GM12878 (cell line): ENCODE measurements at regions not wholly inside any gene's neighbourhood (a gene's known extent, or its start where the extent isn't known, plus 50 kb on each side); places are given as distances from the start of the nearest gene placed in this dataset.

Source experiments
- ATAC-seq: fragments of 200-7000 bp; cut with Tn5 transposase; 3 replicates; pipeline ENCODE4 v1.9.1; 2020; ENCODE audit warnings: mild to moderate bottlenecking, moderate library complexity
- BruUV-seq: library from RNA; stranded (reverse); fragments of 400-500 nt; replicated peaks from 2 replicates; lab custom pipeline; 2021; lab: Mats Ljungman, UMichigan
- CTCF ChIA-PET: fragments of 300-600 bp; sonication (Branson Sonifier 250); formaldehyde crosslinking; extraction: SDS; loops from one replicate; lab custom pipeline; 2021; ENCODE audit warnings: inconsistent platforms; lab: Yijun Ruan, JAX
- POLR2A ChIA-PET: fragments of 350-600 bp; formaldehyde crosslinking; extraction: SDS; loops from one replicate; lab custom pipeline; 2021; ENCODE audit warnings: inconsistent platforms; lab: Charles Lee
- RAD21 ChIA-PET: fragments of 300-600 bp; sonication (Branson Sonifier 250); formaldehyde crosslinking; loops from one replicate; lab custom pipeline; 2023; ENCODE audit warnings: antibody characterized with exemption; ENCODE audit not compliant: unreplicated experiment; lab: Charles Lee
- SMC1A ChIA-PET: fragments of 300-600 bp; sonication (Branson Sonifier 250); formaldehyde crosslinking; loops from one replicate; lab custom pipeline; 2023; ENCODE audit not compliant: unreplicated experiment, uncharacterized antibody; lab: Charles Lee
- DNase-seq: peaks from one replicate; pipeline ENCODE4 v3.0.0-alpha.2; 2011; ENCODE audit warnings: low read depth, low spot score
- FAIRE-seq: peaks from 3 replicates; lab custom pipeline; 2011; peaks lifted over from hg19 to GRCh38; lab: Jason Lieb, UNC
- H2AFZ ChIP-seq: 2 replicates; pipeline ENCODE4 v1.6.0; 2011; ENCODE audit warnings: low read depth, low read length, control low read depth; ENCODE audit not compliant: control insufficient read depth
- H3K27ac ChIP-seq: 2 replicates; pipeline ENCODE4 v1.5.1; 2011; ENCODE audit warnings: control low read depth; ENCODE audit not compliant: control insufficient read depth, insufficient read depth
- H3K27me3 ChIP-seq, 2 experiments: replicated peaks in 1 of 2; 2 replicates each; pipeline versions ENCODE4 v1.6.0 to v1.6.1; 2011; ENCODE audit warnings: low read length in 1 of 2; ENCODE audit not compliant: control insufficient read depth in 2 of 2, insufficient read depth in 2 of 2
- H3K36me3 ChIP-seq, 2 experiments: 2 replicates each; pipeline ENCODE4 v1.5.1; 2011; ENCODE audit warnings: low read length in 1 of 2; ENCODE audit not compliant: control insufficient read depth in 2 of 2, insufficient read depth in 2 of 2
- H3K4me1 ChIP-seq: 2 replicates; pipeline ENCODE4 v1.6.1; 2011; ENCODE audit warnings: mild to moderate bottlenecking, low read length, moderate library complexity, mixed read lengths; ENCODE audit not compliant: control insufficient read depth, insufficient read depth
- H3K4me2 ChIP-seq: 2 replicates; pipeline ENCODE4 v1.6.0; 2011; ENCODE audit warnings: control low read depth; ENCODE audit not compliant: control insufficient read depth, insufficient read depth
- H3K4me3 ChIP-seq: fragments of 200-600 bp; sonication (generic); 2 replicates; pipeline ENCODE4 v1.5.1; 2016
- H3K79me2 ChIP-seq: 2 replicates; pipeline ENCODE4 v1.6.0; 2011; ENCODE audit warnings: low read length; ENCODE audit not compliant: control insufficient read depth, insufficient read depth
- H3K9ac ChIP-seq: 2 replicates; pipeline ENCODE4 v1.8.0; 2011; ENCODE audit warnings: low read length, control low read depth, mixed read lengths; ENCODE audit not compliant: control insufficient read depth, insufficient read depth
- H3K9me3 ChIP-seq: replicated peaks from 3 replicates; pipeline ENCODE4 v1.5.1; 2011; ENCODE audit warnings: mild to moderate bottlenecking, low read length; ENCODE audit not compliant: control insufficient read depth, insufficient read depth
- H4K20me1 ChIP-seq: 2 replicates; pipeline ENCODE4 v1.6.0; 2011; ENCODE audit not compliant: control insufficient read depth, insufficient read depth
- ESRRA ChIP-seq: IDR thresholded peaks from 2 replicates; pipeline ENCODE4 v1.6.1; 2012; ENCODE audit warnings: mild to moderate bottlenecking, low read length, improper control_type of control experiment
- NFXL1 ChIP-seq: fragments of 450-650 bp; IDR thresholded peaks from 2 replicates; pipeline ENCODE4 v1.6.1; 2017; ENCODE audit warnings: antibody characterized with exemption, mild to moderate bottlenecking, borderline replicate concordance
- PAX8 ChIP-seq: fragments of 450-650 bp; IDR thresholded peaks from 2 replicates; pipeline ENCODE4 v1.6.1; 2017; ENCODE audit warnings: mild to moderate bottlenecking, moderate library complexity
- RAD51 ChIP-seq: fragments of 450-650 bp; IDR thresholded peaks from 2 replicates; pipeline ENCODE4 v1.6.1; 2016; ENCODE audit warnings: moderate library complexity, mild to moderate bottlenecking, inconsistent platforms
- RFX5 ChIP-seq: IDR thresholded peaks from 2 replicates; pipeline ENCODE4 v1.6.1; 2011; ENCODE audit warnings: low read depth, low read length, improper control_type of control experiment
- SREBF2 ChIP-seq: IDR thresholded peaks from 2 replicates; pipeline ENCODE4 v1.6.1; 2012; ENCODE audit warnings: mild to moderate bottlenecking, low read length
- TBL1XR1 ChIP-seq: IDR thresholded peaks from 2 replicates; pipeline ENCODE4 v1.6.1; 2012; ENCODE audit warnings: low read depth, low read length, improper control_type of control experiment
- YBX1 ChIP-seq: fragments of 450-650 bp; IDR thresholded peaks from 2 replicates; pipeline ENCODE4 v1.6.1; 2016; ENCODE audit warnings: antibody characterized with exemption
- WGBS: methylation state at CpG from one replicate; pipeline ENCODE4 v1.1.6; 2016; ENCODE audit warnings: low lambda C conversion rate; ENCODE audit not compliant: insufficient replicate concordance, insufficient coverage; ENCODE audit errors: missing lambda C conversion rate; 5-methylcytosine and 5-hydroxymethylcytosine counted together
- in situ Hi-C: fragments of 300-500 bp; cut with MboI; formaldehyde crosslinking; loops from 9 replicates; pipeline ENCODE4 v1.14.3; 2018; ENCODE audit warnings: mixed read lengths
- intact Hi-C: fragments of 100-400 bp; cut with micrococcal nuclease; formaldehyde crosslinking; loops from one replicate; pipeline ENCODE4 v1.14.2; 2022; ENCODE audit not compliant: unreplicated experiment
- TF ChIP-seq, protein P1 (sequence below): fragments of 450-650 bp; IDR thresholded peaks from 2 replicates; pipeline ENCODE4 v1.6.1; 2016; ENCODE audit warnings: mild to moderate bottlenecking, moderate library complexity, borderline replicate concordance
- TF ChIP-seq, protein P2 (sequence below): fragments of 450-650 bp; IDR thresholded peaks from 2 replicates; pipeline ENCODE4 v1.6.1; 2014; ENCODE audit warnings: mild to moderate bottlenecking
- TF ChIP-seq, protein P3 (sequence below): fragments of 450-650 bp; IDR thresholded peaks from 2 replicates; pipeline ENCODE4 v1.6.1; 2017; ENCODE audit warnings: mild to moderate bottlenecking, low read depth, inconsistent platforms; ENCODE audit not compliant: poor library complexity, severe bottlenecking

DNA sequence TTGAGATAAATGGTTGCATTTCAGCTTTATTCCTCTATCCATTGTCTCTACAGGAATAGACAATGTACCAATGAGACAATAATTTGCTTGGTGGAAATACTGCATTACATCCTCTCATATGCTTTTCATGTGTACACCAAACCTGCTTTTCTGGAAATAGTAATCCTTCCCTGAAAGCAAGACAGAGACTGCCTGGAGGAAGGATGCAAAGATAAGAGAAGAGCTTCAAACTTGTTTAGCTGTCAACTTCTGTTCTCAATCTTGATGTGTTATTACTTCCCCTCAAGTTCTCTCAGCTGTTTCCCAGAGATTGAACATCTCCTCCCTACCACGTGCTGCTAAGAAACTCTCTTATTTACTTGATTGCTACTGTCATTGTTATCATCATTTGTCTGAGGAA lies 1125.4 kb upstream of the TMPRSS15 start:
- no peaks in the 10 kb centered on the region for H3K36me3 ChIP-seq
- RAD21 ChIA-PET: no interaction called here
- H3K9ac ChIP-seq: no peak overlapping the region
- no peaks in the 10 kb centered on the region for H4K20me1 ChIP-seq
- H3K27me3 ChIP-seq: no peaks in the 10 kb centered on the region
- 5% methylated on average over 1 of the region's 1 CpG for WGBS
- no peak for FAIRE-seq
- no peak overlapping the region for H3K4me2 ChIP-seq
- no peak overlapping the region for H3K4me3 ChIP-seq
- no peak overlapping the region for H3K27ac ChIP-seq
- CTCF ChIA-PET: no interaction called here
- H3K9me3 ChIP-seq: no peaks in the 10 kb centered on the region
- POLR2A ChIA-PET: no interaction called here
- SMC1A ChIA-PET: interaction anchor here (1.0 kb wide), 1 partner anchor 14 kb away, joined by 3 read pairs; no protein-coding TSS in a partner anchor
- in situ Hi-C loops: no loop called here
- no peak overlapping the region for H2AFZ ChIP-seq
- TF ChIP-seq YBX1: no peak
- no peak for TF ChIP-seq SREBF2
- TF ChIP-seq, protein P1, sequence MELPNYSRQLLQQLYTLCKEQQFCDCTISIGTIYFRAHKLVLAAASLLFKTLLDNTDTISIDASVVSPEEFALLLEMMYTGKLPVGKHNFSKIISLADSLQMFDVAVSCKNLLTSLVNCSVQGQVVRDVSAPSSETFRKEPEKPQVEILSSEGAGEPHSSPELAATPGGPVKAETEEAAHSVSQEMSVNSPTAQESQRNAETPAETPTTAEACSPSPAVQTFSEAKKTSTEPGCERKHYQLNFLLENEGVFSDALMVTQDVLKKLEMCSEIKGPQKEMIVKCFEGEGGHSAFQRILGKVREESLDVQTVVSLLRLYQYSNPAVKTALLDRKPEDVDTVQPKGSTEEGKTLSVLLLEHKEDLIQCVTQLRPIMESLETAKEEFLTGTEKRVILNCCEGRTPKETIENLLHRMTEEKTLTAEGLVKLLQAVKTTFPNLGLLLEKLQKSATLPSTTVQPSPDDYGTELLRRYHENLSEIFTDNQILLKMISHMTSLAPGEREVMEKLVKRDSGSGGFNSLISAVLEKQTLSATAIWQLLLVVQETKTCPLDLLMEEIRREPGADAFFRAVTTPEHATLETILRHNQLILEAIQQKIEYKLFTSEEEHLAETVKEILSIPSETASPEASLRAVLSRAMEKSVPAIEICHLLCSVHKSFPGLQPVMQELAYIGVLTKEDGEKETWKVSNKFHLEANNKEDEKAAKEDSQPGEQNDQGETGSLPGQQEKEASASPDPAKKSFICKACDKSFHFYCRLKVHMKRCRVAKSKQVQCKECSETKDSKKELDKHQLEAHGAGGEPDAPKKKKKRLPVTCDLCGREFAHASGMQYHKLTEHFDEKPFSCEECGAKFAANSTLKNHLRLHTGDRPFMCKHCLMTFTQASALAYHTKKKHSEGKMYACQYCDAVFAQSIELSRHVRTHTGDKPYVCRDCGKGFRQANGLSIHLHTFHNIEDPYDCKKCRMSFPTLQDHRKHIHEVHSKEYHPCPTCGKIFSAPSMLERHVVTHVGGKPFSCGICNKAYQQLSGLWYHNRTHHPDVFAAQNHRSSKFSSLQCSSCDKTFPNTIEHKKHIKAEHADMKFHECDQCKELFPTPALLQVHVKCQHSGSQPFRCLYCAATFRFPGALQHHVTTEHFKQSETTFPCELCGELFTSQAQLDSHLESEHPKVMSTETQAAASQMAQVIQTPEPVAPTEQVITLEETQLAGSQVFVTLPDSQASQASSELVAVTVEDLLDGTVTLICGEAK: no peak
- no peak for TF ChIP-seq RAD51
- TF ChIP-seq TBL1XR1: no peak
- no peak for TF ChIP-seq NFXL1
- TF ChIP-seq PAX8: no peak
- TF ChIP-seq, protein P2, sequence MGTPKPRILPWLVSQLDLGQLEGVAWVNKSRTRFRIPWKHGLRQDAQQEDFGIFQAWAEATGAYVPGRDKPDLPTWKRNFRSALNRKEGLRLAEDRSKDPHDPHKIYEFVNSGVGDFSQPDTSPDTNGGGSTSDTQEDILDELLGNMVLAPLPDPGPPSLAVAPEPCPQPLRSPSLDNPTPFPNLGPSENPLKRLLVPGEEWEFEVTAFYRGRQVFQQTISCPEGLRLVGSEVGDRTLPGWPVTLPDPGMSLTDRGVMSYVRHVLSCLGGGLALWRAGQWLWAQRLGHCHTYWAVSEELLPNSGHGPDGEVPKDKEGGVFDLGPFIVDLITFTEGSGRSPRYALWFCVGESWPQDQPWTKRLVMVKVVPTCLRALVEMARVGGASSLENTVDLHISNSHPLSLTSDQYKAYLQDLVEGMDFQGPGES: no peak
- TF ChIP-seq RFX5: no peak
- TF ChIP-seq ESRRA: no peak
- TF ChIP-seq, protein P3, sequence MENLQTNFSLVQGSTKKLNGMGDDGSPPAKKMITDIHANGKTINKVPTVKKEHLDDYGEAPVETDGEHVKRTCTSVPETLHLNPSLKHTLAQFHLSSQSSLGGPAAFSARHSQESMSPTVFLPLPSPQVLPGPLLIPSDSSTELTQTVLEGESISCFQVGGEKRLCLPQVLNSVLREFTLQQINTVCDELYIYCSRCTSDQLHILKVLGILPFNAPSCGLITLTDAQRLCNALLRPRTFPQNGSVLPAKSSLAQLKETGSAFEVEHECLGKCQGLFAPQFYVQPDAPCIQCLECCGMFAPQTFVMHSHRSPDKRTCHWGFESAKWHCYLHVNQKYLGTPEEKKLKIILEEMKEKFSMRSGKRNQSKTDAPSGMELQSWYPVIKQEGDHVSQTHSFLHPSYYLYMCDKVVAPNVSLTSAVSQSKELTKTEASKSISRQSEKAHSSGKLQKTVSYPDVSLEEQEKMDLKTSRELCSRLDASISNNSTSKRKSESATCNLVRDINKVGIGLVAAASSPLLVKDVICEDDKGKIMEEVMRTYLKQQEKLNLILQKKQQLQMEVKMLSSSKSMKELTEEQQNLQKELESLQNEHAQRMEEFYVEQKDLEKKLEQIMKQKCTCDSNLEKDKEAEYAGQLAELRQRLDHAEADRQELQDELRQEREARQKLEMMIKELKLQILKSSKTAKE: no peak
- TF ChIP-seq, all 136 proteins: peak for 0
- BruUV-seq: no TSS peak
- Histone ChIP-seq H3K79me2 (no peaks in the 10 kb centered on the region), H3K4me1 (no peaks in the 10 kb centered on the region)
- ATAC-seq: no peak
- DNase-seq: no peak
- intact Hi-C loops: no loop called here
